Muscle layer of colon (tissue), 2 donors: ENCODE measurements at regions not wholly inside any gene's neighbourhood (a gene's known extent, or its start where the extent isn't known, plus 50 kb on each side); places are given as distances from the start of the nearest gene placed in this dataset.

Experiments
- H3K27ac ChIP-seq: one replicate; pipeline ENCODE4 v1.7.0; 2013; ENCODE audit warnings: low read depth, mild to moderate bottlenecking, low read length, moderate library complexity
- H3K27me3 ChIP-seq, 2 donors: one replicate each; pipeline ENCODE4 v1.7.0; 2013; ENCODE audit warnings: low read length in 2 of 2, mild to moderate bottlenecking in 2 of 2; ENCODE audit not compliant: insufficient read depth in 2 of 2, control insufficient read depth in 1 of 2
- H3K36me3 ChIP-seq: one replicate; pipeline ENCODE4 v1.7.0; 2013; ENCODE audit warnings: mild to moderate bottlenecking, low read length; ENCODE audit not compliant: insufficient read depth
- H3K4me1 ChIP-seq: one replicate; pipeline ENCODE4 v1.7.0; 2013; ENCODE audit warnings: mild to moderate bottlenecking, low read length; ENCODE audit not compliant: insufficient read depth
- H3K4me3 ChIP-seq, 2 donors: one replicate each; pipeline ENCODE4 v1.7.0; 2013; ENCODE audit warnings: low read length in 2 of 2, low read depth in 1 of 2, mild to moderate bottlenecking in 1 of 2, moderate library complexity in 1 of 2
- H3K9ac ChIP-seq: one replicate; pipeline ENCODE4 v1.7.0; 2013; ENCODE audit warnings: low read length
- H3K9me3 ChIP-seq: one replicate; pipeline ENCODE4 v1.7.0; 2013; ENCODE audit warnings: mild to moderate bottlenecking, low read length
- donor health status: abdominal sarcoma.
- donor health status: Adenocarcinoma of cecum.

DNA sequence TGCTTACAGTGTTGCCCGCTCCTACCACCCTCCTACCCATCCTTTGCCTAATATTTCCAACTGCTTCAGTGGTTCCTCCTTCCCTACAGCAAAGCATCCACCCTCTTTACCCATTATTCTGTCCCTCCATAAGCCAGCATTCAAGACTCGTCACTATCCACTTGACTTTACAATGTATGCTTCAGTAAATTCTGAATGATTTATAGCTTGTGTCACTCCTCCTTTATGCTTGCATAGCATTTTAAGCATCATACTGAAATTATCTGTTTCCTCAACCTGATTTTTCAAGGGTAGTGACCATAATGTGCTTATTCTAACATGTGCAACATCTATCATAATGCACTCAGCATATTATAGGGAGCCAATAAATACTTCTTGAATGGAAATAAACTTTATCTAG is 365.5 kb downstream of the RAB28 start:
- no peaks in the 10 kb centered on the region for H3K9me3 ChIP-seq
- no peak overlapping the region for H3K4me3 ChIP-seq

DNA sequence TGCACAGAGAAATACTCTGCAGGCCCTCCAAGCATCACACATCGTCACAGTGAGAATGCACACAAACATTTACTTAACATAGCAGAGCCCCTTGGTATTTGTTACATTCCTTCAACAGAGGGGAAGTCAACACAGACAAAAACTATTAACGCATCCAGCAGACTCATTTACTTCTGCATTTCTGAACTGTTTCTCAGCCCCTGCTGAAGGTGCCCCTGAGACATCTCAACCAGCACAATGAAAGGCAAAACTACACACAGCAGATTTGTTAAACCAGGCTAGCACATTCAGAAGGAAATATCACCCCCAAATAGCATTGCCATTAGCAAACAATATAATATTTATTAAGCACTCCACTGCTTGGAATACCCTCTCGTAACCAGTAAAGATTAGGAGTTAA is 367.0 kb downstream of the RAB28 start:
- Histone ChIP-seq H3K9ac (no peak overlapping the region), H3K9me3 (no peaks in the 10 kb centered on the region), H3K4me1 (no peaks in the 10 kb centered on the region), H3K27me3 (no peaks in the 10 kb centered on the region), H3K27ac (no peak overlapping the region), H3K36me3 (no peaks in the 10 kb centered on the region), H3K4me3 (no peak overlapping the region)

More for the DNA sequence above, 365.5 kb downstream of the RAB28 start:
- Histone ChIP-seq H3K27me3 (no peaks in the 10 kb centered on the region), H3K4me1 (no peaks in the 10 kb centered on the region), H3K36me3 (no peaks in the 10 kb centered on the region), H3K27ac (no peak overlapping the region), H3K9ac (no peak overlapping the region)

DNA sequence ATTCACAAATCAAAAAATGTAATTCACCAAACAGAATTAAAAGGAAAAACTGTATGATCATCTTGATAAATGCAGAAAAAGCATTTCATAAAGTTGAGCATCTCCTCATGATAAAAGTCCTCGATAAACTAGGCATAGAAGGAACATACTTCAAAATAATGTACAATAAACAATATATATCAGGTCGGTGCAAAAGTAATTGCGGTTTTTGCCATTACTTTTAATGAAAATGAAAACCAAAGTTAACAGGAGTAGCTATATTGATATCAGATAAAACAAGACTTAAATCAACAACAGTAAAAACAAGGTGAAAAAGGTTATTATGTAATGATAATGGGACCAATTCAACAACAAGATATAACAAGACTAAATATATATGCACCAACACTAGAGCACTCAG is 372.1 kb downstream of the RAB28 start:
- Histone ChIP-seq H3K27ac (no peak overlapping the region), H3K9me3 (no peaks in the 10 kb centered on the region), H3K4me3 (no peak overlapping the region), H3K27me3 (no peaks in the 10 kb centered on the region), H3K9ac (no peak overlapping the region), H3K4me1 (no peaks in the 10 kb centered on the region), H3K36me3 (no peaks in the 10 kb centered on the region)

DNA sequence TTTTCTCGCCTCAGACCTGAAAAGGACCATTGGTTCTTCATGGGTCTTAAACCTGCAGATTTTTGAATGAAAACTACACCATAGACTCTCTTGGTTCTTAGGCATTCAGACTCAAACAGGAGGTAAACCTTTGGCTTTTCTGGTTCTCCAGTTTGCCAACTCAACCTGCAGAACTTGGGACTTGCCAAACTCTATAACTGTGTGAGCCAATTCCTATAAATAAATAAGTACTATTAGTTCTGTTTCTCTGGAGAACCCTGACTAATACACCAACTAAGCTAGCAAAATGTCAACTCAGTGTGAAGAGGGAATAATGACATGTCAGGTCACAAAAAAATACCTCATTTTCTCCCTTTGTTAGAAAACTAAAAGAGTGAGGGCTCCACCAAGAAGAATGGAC is 374.6 kb downstream of the RAB28 start:
- H3K9ac ChIP-seq, result no peak overlapping the region
- H3K4me3 ChIP-seq, result no peak overlapping the region
- no peaks in the 10 kb centered on the region for H3K27me3 ChIP-seq
- no peaks in the 10 kb centered on the region for H3K9me3 ChIP-seq
- H3K4me1 ChIP-seq, result no peaks in the 10 kb centered on the region
- H3K27ac ChIP-seq, result no peak overlapping the region
- H3K36me3 ChIP-seq, result no peaks in the 10 kb centered on the region

DNA sequence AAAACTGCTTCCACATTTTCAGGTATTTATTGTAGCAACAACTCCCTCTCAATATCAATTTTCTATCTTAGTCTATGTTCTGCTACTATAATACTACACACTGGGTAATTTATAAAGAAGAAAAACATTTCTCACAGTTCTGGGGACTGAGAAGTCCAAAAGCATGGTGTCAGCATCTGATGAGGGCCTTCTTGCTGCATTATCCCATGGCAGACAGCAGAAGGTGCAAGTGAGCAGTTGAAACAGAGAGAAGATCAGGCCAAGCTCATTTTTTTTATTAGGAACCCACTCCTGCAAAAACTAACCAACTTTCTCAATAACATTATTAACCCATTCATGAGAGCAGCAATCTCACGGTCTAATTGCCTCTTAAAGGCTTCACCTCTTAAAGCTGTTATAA is 376.0 kb downstream of the RAB28 start:
- Histone ChIP-seq H3K4me1 (no peaks in the 10 kb centered on the region), H3K36me3 (no peaks in the 10 kb centered on the region), H3K9ac (no peak overlapping the region), H3K27ac (no peak overlapping the region), H3K4me3 (no peak overlapping the region), H3K27me3 (no peaks in the 10 kb centered on the region), H3K9me3 (no peaks in the 10 kb centered on the region)

DNA sequence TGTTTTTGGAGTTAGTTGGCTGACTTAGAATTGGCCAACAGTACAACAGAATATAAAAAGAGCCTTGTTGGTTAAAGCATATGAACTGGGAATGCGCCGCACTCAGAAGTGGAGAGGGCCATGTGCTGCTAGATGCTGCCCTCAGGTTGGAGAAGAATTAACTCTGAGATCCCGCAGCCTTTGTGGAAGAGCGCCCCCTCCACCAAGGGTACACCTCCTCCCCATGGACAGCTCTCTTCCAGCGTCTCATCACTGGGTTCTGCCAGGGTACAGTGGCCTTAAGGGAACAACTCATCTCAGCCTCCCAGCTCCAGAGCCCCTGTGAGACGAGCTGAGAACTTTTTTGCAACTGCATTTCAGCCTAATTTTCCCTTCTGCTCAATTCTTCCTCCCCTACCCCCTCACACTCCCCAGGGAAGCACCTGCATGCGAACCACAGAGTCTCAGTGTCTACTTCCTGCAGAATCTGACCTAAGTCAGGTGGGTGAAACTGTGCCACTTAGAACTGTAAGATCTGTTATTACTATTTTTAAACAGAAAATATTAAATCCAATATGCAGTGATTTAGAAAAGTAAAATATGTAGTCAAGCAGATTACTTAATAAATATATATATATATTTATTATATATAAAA is 380.6 kb downstream of the RAB28 start:
- H3K4me1 ChIP-seq, result no peaks in the 10 kb centered on the region
- H3K4me3 ChIP-seq, result no peak overlapping the region
- no peak overlapping the region for H3K27ac ChIP-seq
- H3K36me3 ChIP-seq, result no peaks in the 10 kb centered on the region
- H3K27me3 ChIP-seq, result no peaks in the 10 kb centered on the region
- H3K9ac ChIP-seq, result no peak overlapping the region
- no peaks in the 10 kb centered on the region for H3K9me3 ChIP-seq

DNA sequence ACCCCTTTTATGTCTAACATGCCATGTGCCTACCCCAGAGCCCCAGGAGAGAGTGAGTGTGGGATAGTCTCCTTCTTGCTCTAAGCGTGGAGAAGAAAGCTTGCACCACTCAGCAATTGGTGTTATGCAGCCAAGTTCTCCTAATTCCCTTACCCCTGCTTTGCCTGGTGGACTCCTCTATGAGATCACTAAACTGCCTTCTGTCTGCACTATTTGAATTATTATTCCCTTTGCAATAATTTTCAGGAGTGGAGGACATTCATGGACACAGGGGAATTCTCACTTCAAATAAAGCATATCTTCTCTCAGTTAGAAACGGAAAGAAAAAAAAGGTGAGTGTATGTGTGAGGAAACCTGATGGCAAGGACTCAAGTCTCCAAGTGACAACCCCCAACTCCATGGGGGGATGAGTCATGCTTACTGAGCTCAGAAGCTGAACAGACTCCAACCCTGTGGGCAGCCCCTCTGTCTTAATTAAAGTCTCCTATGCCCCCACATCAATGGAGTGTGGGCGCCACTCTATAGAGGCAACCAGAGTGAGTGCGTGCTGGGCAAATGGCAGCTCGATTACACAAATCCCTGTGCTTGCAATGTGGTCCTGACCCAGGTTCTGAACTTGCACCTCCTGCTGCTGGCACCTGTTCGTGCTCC is 381.9 kb downstream of the RAB28 start:
- Histone ChIP-seq H3K27ac (no peak overlapping the region), H3K36me3 (no peaks in the 10 kb centered on the region), H3K27me3 (no peaks in the 10 kb centered on the region), H3K9me3 (no peaks in the 10 kb centered on the region), H3K4me1 (no peaks in the 10 kb centered on the region), H3K4me3 (no peak overlapping the region), H3K9ac (no peak overlapping the region)

DNA sequence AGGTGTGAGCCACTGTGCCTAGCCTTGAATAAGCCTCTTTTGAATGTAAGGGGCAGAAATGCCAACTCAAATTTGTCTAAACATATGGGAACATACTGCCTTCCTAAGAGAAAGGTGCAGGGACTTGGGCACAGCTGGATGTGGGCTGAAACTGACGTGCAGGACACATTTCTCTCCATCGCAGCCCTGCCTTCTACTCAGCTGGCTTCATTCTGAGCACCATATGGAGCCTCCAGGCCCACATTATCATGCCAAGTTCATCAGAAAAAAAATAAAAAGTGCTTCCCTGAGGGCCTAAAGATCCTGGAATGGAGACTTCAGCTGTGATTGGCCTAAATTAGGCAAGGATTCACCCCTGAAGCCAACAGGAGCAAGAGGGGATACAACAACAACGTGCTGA is 386.2 kb downstream of the RAB28 start:
- no peak overlapping the region for H3K9ac ChIP-seq
- H3K4me3 ChIP-seq, result no peak overlapping the region
- no peak overlapping the region for H3K27ac ChIP-seq
- no peaks in the 10 kb centered on the region for H3K36me3 ChIP-seq
- H3K4me1 ChIP-seq, result no peaks in the 10 kb centered on the region
- no peaks in the 10 kb centered on the region for H3K9me3 ChIP-seq
- no peaks in the 10 kb centered on the region for H3K27me3 ChIP-seq

DNA sequence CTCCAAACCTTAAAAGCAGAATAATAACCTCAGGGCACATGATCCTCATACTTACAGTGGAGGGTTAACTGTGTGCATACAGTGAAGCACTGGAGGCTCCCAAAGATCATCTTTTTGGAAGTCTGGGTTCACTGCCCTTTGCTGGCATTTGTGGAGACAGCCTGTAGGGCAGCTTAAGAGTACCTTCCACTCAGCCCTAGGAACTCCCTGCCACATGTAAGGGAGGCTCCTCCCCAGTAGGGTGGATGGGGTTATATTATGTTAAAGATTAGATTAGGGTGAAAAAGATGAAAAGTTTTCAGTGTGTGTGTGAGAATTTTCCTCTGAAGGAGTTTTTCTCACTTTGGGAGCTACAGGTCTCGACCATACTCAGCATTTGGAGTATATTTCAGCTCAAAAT is 388.4 kb downstream of the RAB28 start:
- Histone ChIP-seq H3K9me3 (no peaks in the 10 kb centered on the region), H3K27me3 (no peaks in the 10 kb centered on the region), H3K4me3 (no peak overlapping the region), H3K9ac (no peak overlapping the region), H3K27ac (no peak overlapping the region), H3K36me3 (no peaks in the 10 kb centered on the region), H3K4me1 (no peaks in the 10 kb centered on the region)

DNA sequence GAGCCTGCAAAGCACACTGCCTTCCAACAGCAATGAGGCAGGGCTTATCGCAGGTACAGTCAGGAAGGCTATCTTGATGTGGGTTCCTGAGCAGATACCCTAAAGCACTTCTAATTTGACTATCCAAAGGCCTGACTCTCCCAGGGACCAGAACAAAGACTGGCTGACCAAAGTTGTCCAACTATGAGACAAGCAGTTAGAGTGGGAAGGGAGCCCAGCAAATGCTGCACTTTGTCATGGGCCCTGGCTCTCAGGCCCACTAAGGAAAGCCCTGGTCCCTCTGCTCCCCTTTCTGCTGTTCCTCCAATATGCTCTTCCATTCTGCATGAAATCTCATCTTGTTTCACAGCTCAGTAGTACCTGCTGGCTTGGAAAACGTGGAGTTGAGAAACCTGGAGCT is 391.0 kb downstream of the RAB28 start:
- Histone ChIP-seq H3K4me1 (peaks cover 22% of the 10 kb centered on the region), H3K9ac (no peak overlapping the region), H3K9me3 (no peaks in the 10 kb centered on the region), H3K36me3 (no peaks in the 10 kb centered on the region), H3K27me3 (no peaks in the 10 kb centered on the region), H3K4me3 (no peak overlapping the region), H3K27ac (no peak overlapping the region)

DNA sequence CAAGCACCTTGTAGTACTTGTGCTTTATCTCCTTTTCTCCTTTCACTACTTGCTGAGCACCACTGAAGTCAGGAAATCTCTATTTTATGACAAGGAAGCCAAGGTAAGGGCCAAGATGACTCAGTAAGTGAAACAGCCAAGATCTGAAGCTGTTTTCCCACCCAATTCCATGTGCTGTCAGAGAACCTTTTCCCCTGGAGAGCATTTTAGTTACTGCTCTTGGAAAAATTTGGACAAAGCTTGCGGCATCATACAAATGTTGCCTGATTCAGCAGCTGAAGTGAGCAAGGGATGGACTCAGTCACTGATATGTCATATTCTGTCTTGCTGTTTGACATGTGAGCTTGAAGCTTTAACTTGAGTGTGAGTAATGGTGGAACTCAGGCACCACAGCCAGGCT is 391.4 kb downstream of the RAB28 start:
- Histone ChIP-seq H3K9ac (no peak overlapping the region), H3K4me1 (peaks cover 22% of the 10 kb centered on the region), H3K4me3 (no peak overlapping the region), H3K27me3 (no peaks in the 10 kb centered on the region), H3K9me3 (no peaks in the 10 kb centered on the region), H3K36me3 (no peaks in the 10 kb centered on the region), H3K27ac (no peak overlapping the region)

DNA sequence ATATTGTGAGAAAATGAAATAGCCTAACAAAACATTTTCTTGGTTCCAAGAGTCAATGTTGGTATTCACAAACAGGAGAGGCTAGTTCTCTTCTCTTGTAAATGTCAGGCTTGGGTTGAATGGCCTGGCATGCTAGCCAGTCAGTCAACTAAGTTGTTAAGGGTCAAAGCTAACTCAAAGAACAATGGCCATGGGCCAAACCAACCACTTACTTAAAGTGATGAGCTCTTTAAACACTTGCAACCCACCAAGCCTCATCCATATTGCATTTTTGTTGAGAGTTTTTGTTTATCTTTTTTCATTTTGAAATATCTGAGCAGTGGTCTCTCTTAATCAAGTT is 394.5 kb downstream of the RAB28 start:
- no peaks in the 10 kb centered on the region for H3K27me3 ChIP-seq

More for the DNA sequence above, 394.5 kb downstream of the RAB28 start:
- peak overlapping the region; percentile 26 for H3K27ac ChIP-seq
- no peak overlapping the region for H3K9ac ChIP-seq
- no peak overlapping the region for H3K4me3 ChIP-seq
- no peaks in the 10 kb centered on the region for H3K36me3 ChIP-seq
- H3K4me1 ChIP-seq, result peaks cover 28% of the 10 kb centered on the region
- H3K9me3 ChIP-seq, result no peaks in the 10 kb centered on the region
